ENCODE measurements at regions not wholly inside any gene's neighbourhood (a gene's known extent, or its start where the extent isn't known, plus 50 kb on each side); places are given as distances from the start of the nearest gene placed in this dataset.
"Not testable (repeated sequence)": the region's sequence is repeated elsewhere in the genome, so short reads cannot be mapped to it uniquely, and the experiment has no call there.

DNA sequence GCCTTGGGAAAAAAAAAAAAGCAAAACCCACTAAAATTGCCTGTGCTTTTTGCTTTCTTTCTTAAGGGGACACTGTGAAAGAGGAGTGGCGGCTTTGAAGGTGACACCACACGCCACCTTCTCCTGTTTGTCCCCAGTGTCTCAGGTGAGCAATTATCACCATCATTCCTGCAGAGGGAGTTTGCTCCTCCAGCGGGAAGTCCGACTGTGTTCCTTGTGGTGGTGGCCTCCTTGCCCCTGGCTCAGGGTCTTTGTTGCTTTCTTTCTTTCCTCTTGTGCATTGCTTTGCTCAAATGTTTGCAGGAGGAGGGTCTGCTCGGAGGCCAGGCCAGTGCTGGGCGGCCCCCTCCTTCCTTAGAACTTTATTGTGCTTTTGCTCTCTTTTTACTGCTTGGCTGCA lies 164.3 kb upstream of the CXCR4 start:
- CTCF ChIA-PET, result no interaction called here
- TF ChIP-seq BHLHE40 (IDR thresholded peaks at IDR 0.05; ENCODE audit: borderline replicate concordance), result no peak
- no peak for TF ChIP-seq CTBP1 (IDR thresholded peaks at IDR 0.05; ENCODE audit: borderline replicate concordance)
- TF ChIP-seq, protein P1, sequence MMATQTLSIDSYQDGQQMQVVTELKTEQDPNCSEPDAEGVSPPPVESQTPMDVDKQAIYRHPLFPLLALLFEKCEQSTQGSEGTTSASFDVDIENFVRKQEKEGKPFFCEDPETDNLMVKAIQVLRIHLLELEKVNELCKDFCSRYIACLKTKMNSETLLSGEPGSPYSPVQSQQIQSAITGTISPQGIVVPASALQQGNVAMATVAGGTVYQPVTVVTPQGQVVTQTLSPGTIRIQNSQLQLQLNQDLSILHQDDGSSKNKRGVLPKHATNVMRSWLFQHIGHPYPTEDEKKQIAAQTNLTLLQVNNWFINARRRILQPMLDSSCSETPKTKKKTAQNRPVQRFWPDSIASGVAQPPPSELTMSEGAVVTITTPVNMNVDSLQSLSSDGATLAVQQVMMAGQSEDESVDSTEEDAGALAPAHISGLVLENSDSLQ (IDR thresholded peaks at IDR 0.05), result no peak
- TF ChIP-seq SP1 (IDR thresholded peaks at IDR 0.05), result no peak
- no peak for TF ChIP-seq TARDBP (IDR thresholded peaks at IDR 0.05)
- TF ChIP-seq LEF1 (IDR thresholded peaks at IDR 0.05; ENCODE audit: borderline replicate concordance), result no peak
- TF ChIP-seq NFRKB (IDR thresholded peaks at IDR 0.05), result no peak
- TF ChIP-seq ZNF384 (IDR thresholded peaks at IDR 0.05), result no peak
- TF ChIP-seq SUZ12 (IDR thresholded peaks at IDR 0.05), result no peak
- TF ChIP-seq FOXM1 (IDR thresholded peaks at IDR 0.05; ENCODE audit: borderline replicate concordance), result no peak
- TF ChIP-seq ARNT (IDR thresholded peaks at IDR 0.05), result no peak
- no peak for TF ChIP-seq L3MBTL2 (conservative IDR thresholded peaks at IDR 0.05)
- TF ChIP-seq ELF4 (IDR thresholded peaks at IDR 0.05), result no peak
- TF ChIP-seq FOXK2 (IDR thresholded peaks at IDR 0.05), result no peak
- no peak for TF ChIP-seq HDGF (IDR thresholded peaks at IDR 0.05; ENCODE audit: borderline replicate concordance)
- TF ChIP-seq FOXA1 (IDR thresholded peaks at IDR 0.05), result no peak
- POLR2A ChIA-PET, result no interaction called here
- DNase-seq (ENCODE audit: extremely low spot score), result no peak

GRCh38 chr2:136281281-136282114 lies 163.5 kb upstream of the CXCR4 start:
- no peak for TF ChIP-seq BHLHE40 (IDR thresholded peaks at IDR 0.05; ENCODE audit: borderline replicate concordance)
- no peak for TF ChIP-seq SP1 (IDR thresholded peaks at IDR 0.05)
- no peak for TF ChIP-seq FOXM1 (IDR thresholded peaks at IDR 0.05; ENCODE audit: borderline replicate concordance)
- TF ChIP-seq LEF1 (IDR thresholded peaks at IDR 0.05; ENCODE audit: borderline replicate concordance), result no peak
- TF ChIP-seq HDGF (IDR thresholded peaks at IDR 0.05; ENCODE audit: borderline replicate concordance), result no peak
- TF ChIP-seq, protein P1 (IDR thresholded peaks at IDR 0.05), result no peak
- TF ChIP-seq TARDBP (IDR thresholded peaks at IDR 0.05), result no peak
- no peak for TF ChIP-seq ARNT (IDR thresholded peaks at IDR 0.05)
- no peak for DNase-seq (ENCODE audit: extremely low spot score)
- POLR2A ChIA-PET, result no interaction called here
- CTCF ChIA-PET, result no interaction called here

DNA sequence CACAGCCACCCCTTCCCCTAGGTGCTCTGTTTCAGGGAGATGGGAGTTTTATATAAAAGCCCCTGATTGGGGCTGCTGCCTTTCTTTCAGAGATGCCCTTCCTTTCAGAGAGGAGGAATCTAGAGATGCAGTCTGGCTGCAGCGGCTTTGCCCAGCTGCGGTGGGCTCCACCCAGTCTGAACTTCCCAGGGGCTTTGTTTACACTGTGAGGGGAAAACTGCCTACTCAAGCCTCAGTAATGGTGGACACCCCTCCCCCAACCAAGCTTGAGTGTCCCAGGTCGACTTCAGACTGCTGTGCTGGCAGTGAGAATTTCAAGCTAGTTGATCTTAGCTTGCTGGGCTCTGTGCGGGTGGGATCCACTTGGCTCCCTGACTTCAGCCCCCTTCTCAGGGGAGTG lies 148.4 kb upstream of the CXCR4 start:
- DNase-seq (ENCODE audit: extremely low spot score); CTCF ChIA-PET; POLR2A ChIA-PET: not testable (repeated sequence)

DNA sequence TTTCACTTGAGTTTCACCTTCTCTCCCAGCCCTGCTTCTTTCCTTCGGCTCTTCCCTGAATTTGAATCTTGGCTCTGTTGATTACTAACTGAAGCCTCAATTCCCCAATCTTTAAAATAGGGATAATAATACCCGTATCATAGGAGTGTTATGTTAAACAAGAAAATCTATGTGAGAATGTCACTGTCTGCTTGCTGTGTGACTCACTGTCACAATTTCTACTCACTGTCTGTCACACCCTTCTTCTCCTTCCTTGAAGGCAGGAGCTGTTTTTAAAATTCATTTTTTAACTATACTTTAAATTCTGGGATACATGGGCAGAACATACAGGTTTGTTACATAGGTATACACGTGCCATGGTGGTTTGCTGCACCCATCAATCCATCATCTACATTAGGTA lies 141.6 kb upstream of the CXCR4 start:
- TF ChIP-seq NFRKB (IDR thresholded peaks at IDR 0.05) (no peak), LEF1 (IDR thresholded peaks at IDR 0.05; ENCODE audit: borderline replicate concordance) (no peak), ZNF384 (IDR thresholded peaks at IDR 0.05) (no peak), BHLHE40 (IDR thresholded peaks at IDR 0.05; ENCODE audit: borderline replicate concordance) (no peak), ARNT (IDR thresholded peaks at IDR 0.05) (no peak), FOXK2 (IDR thresholded peaks at IDR 0.05) (no peak), TARDBP (IDR thresholded peaks at IDR 0.05) (no peak), SUZ12 (IDR thresholded peaks at IDR 0.05) (no peak), FOXM1 (IDR thresholded peaks at IDR 0.05; ENCODE audit: borderline replicate concordance) (no peak)
- DNase-seq (ENCODE audit: extremely low spot score), result no peak
- CTCF ChIA-PET, result interaction anchor here (0.7 kb wide), 1 partner anchor 38 kb away, joined by 4 read pairs; no protein-coding TSS in a partner anchor
- POLR2A ChIA-PET, result no interaction called here

GRCh38 chr2:136257893-136258292 lies 139.9 kb upstream of the CXCR4 start:
- CTCF ChIA-PET, result interaction anchor here (1.3 kb wide), 1 partner anchor 11 kb away, joined by 3 read pairs; no protein-coding TSS in a partner anchor
- POLR2A ChIA-PET, result no interaction called here

GRCh38 chr2:136255648-136256461 lies 137.9 kb upstream of the CXCR4 start:
- no peak for DNase-seq (ENCODE audit: extremely low spot score)
- CTCF ChIA-PET, result no interaction called here
- POLR2A ChIA-PET, result no interaction called here
- TF ChIP-seq BHLHE40 (IDR thresholded peaks at IDR 0.05; ENCODE audit: borderline replicate concordance) (no peak), SUZ12 (IDR thresholded peaks at IDR 0.05) (no peak), NFRKB (IDR thresholded peaks at IDR 0.05) (no peak)

More at GRCh38 chr2:136257893-136258292, 139.9 kb upstream of the CXCR4 start:
- TF ChIP-seq ZNF384 (IDR thresholded peaks at IDR 0.05) (no peak), ELF4 (IDR thresholded peaks at IDR 0.05) (no peak)
- DNase-seq (ENCODE audit: extremely low spot score), result no peak

DNA sequence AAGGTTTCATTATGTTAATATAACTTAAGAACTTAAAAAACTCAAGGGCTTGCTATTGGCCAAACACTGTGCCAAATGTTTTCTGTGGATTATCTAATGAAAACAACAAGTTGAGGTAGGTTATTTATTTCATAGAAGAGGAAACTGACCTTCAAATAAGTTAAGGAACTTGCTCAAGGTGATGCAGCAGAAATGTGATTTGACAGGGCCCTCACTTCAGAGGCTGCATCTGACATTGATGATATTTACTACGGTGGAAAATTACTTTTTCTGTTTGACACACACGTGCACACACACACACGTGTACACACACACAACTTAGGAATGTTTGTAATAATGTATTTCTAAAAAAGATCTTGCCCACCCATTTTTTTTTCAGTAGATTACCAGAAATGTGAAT lies 137.2 kb upstream of the CXCR4 start:
- no peak for DNase-seq (ENCODE audit: extremely low spot score)
- POLR2A ChIA-PET, result no interaction called here
- TF ChIP-seq FOXM1 (IDR thresholded peaks at IDR 0.05; ENCODE audit: borderline replicate concordance) (no peak), SUZ12 (IDR thresholded peaks at IDR 0.05) (no peak), FOXK2 (IDR thresholded peaks at IDR 0.05) (no peak), L3MBTL2 (conservative IDR thresholded peaks at IDR 0.05) (no peak), SP1 (IDR thresholded peaks at IDR 0.05) (no peak), HDGF (IDR thresholded peaks at IDR 0.05; ENCODE audit: borderline replicate concordance) (no peak), BHLHE40 (IDR thresholded peaks at IDR 0.05; ENCODE audit: borderline replicate concordance) (no peak), ELF4 (IDR thresholded peaks at IDR 0.05) (no peak), ARNT (IDR thresholded peaks at IDR 0.05) (no peak), TARDBP (IDR thresholded peaks at IDR 0.05) (no peak), FOXA1 (IDR thresholded peaks at IDR 0.05) (no peak), NFRKB (IDR thresholded peaks at IDR 0.05) (no peak), LEF1 (IDR thresholded peaks at IDR 0.05; ENCODE audit: borderline replicate concordance) (no peak), ZNF384 (IDR thresholded peaks at IDR 0.05) (no peak), CTBP1 (IDR thresholded peaks at IDR 0.05; ENCODE audit: borderline replicate concordance) (no peak)
- TF ChIP-seq, protein P1 (IDR thresholded peaks at IDR 0.05), result no peak
- CTCF ChIA-PET, result no interaction called here

Measured in HEK293T (cell line).